Thyroid gland (tissue), 4 donors: ENCODE measurements at regions not wholly inside any gene's neighbourhood (a gene's known extent, or its start where the extent isn't known, plus 50 kb on each side); places are given as distances from the start of the nearest gene placed in this dataset.

Experiments
- DNase-seq, 2 donors: peaks; one replicate each; pipeline ENCODE4 v3.0.0-alpha.2; 2019
- H3K27ac ChIP-seq, 3 donors: fragments of 200-600 bp; sonication (generic); 1 replicate in 2 of 3; 2 replicates in 1 of 3; pipeline ENCODE4 v1.5.1; 2016 to 2019; ENCODE audit warnings: mild to moderate bottlenecking in 1 of 3, moderate library complexity in 1 of 3
- H3K27me3 ChIP-seq: fragments of 200-600 bp; sonication (generic); one replicate; pipeline ENCODE4 v1.5.1; 2019
- H3K36me3 ChIP-seq, 2 donors: fragments of 200-600 bp; sonication (generic); one replicate each; pipeline ENCODE4 v1.5.1; 2016 to 2019
- H3K4me1 ChIP-seq, 2 donors: fragments of 200-600 bp; sonication (generic); one replicate each; pipeline ENCODE4 v1.5.1; 2017 to 2019
- H3K4me3 ChIP-seq, 3 donors: fragments of 200-600 bp; sonication (generic); replicated peaks in 1 of 3; 1 replicate in 2 of 3; 2 replicates in 1 of 3; pipeline ENCODE4 v1.5.1; 2016; ENCODE audit warnings: mild to moderate bottlenecking in 1 of 3
- H3K9me3 ChIP-seq: fragments of 200-600 bp; sonication (generic); one replicate; pipeline ENCODE4 v1.5.1; 2017
- POLR2A ChIP-seq, 2 donors: fragments of 450-650 bp; IDR thresholded peaks; one replicate each; pipeline ENCODE4 v1.6.1; 2017; ENCODE audit warnings: antibody characterized with exemption in 2 of 2, mild to moderate bottlenecking in 2 of 2, moderate library complexity in 1 of 2
- WGBS, 2 donors: methylation state at CpG; one replicate each; pipeline ENCODE4 v1.1.5; 2017; 5-methylcytosine and 5-hydroxymethylcytosine counted together
- intact Hi-C: fragments of 100-400 bp; cut with DNase I; formaldehyde crosslinking; loops from one replicate; pipeline ENCODE4 v1.15.1; 2023
- TF ChIP-seq, protein P1 (sequence below), 6 experiments: fragments of 200-600 bp in 3 of 6; fragments of 450-650 bp in 3 of 6; sonication (generic) in 3 of 6; IDR thresholded peaks; one replicate each; pipeline ENCODE4 v1.5.1; 2016 to 2019; ENCODE audit warnings: antibody characterized with exemption in 6 of 6, mild to moderate bottlenecking in 2 of 6, inconsistent platforms in 1 of 6, moderate library complexity in 1 of 6

DNA sequence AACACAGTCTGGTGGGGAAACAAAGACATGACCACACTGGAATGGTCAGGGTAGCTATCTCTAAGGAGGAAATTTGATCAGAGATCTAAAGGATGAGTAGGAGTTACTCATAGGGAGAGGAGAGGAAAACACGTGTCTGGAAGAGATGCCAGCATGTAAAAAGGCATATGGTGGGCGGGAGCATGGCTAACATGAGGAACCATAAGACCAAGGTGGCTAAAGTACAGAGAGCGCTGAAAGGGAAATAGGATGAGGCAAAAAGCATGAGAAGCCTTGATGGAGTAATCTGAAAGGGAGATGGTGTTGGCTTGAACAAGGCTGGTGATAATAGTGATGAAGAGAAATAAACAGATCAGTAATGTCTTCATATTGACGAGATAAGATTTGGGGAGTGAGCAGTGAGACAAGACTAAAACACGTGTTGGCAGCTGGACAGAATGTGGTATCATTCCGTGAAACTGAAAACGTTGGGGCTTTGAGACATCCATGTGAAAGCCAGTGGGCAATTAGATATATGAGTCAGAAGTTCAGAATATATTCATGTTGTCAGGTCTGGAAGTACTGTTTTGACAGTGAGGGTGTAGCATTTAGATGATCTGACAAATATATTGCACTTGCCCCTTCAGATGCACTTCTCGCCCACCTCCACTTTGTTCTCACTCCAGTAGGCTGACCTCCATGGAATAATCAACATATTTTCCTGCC lies 209.1 kb upstream of the KCNN2 start:
- no peak overlapping the region for H3K27ac ChIP-seq
- 83% methylated on average over 8 of the region's 8 CpGs for WGBS, 2 donors
- H3K4me3 ChIP-seq, result no peak overlapping the region
- no peaks in the 10 kb centered on the region for H3K4me1 ChIP-seq
- intact Hi-C loops, result no loop called here
- DNase-seq, result no peak
- no peaks in the 10 kb centered on the region for H3K36me3 ChIP-seq
- H3K27me3 ChIP-seq, result no peaks in the 10 kb centered on the region
- H3K9me3 ChIP-seq, result no peaks in the 10 kb centered on the region
- TF ChIP-seq, protein P1, sequence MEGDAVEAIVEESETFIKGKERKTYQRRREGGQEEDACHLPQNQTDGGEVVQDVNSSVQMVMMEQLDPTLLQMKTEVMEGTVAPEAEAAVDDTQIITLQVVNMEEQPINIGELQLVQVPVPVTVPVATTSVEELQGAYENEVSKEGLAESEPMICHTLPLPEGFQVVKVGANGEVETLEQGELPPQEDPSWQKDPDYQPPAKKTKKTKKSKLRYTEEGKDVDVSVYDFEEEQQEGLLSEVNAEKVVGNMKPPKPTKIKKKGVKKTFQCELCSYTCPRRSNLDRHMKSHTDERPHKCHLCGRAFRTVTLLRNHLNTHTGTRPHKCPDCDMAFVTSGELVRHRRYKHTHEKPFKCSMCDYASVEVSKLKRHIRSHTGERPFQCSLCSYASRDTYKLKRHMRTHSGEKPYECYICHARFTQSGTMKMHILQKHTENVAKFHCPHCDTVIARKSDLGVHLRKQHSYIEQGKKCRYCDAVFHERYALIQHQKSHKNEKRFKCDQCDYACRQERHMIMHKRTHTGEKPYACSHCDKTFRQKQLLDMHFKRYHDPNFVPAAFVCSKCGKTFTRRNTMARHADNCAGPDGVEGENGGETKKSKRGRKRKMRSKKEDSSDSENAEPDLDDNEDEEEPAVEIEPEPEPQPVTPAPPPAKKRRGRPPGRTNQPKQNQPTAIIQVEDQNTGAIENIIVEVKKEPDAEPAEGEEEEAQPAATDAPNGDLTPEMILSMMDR (IDR thresholded peaks at IDR 0.05), result no peak
- no peak for TF ChIP-seq POLR2A (IDR thresholded peaks at IDR 0.05)

DNA sequence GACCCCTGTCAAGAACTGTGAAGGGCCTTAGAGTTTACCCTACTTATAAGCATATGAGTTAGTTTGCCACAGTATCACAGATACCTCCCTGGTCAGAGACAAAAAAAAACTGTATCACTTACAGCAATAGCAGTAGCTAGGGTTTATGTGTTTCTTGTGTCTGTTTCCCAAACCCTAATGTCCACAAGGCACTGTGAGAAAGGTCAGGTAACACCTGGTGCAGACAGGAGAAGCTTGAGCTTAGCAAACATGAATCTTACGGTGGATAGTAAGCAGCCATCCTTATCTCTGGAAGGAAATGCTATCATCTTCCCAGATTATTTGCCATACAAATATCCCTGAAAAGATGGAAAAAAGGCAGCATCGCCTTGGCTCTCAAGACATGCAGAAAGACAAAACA lies 208.5 kb upstream of the KCNN2 start:
- Histone ChIP-seq H3K27me3 (no peaks in the 10 kb centered on the region), H3K4me1 (no peaks in the 10 kb centered on the region), H3K4me3 (no peak overlapping the region), H3K9me3 (no peaks in the 10 kb centered on the region), H3K36me3 (no peaks in the 10 kb centered on the region), H3K27ac (no peak overlapping the region)
- DNase-seq, result no peak
- WGBS, 2 donors, result 72 to 81% methylated on average over 2 of the region's 2 CpGs
- no peak for TF ChIP-seq POLR2A (IDR thresholded peaks at IDR 0.05)
- TF ChIP-seq, protein P1 (IDR thresholded peaks at IDR 0.05), result no peak
- intact Hi-C loops, result no loop called here

DNA sequence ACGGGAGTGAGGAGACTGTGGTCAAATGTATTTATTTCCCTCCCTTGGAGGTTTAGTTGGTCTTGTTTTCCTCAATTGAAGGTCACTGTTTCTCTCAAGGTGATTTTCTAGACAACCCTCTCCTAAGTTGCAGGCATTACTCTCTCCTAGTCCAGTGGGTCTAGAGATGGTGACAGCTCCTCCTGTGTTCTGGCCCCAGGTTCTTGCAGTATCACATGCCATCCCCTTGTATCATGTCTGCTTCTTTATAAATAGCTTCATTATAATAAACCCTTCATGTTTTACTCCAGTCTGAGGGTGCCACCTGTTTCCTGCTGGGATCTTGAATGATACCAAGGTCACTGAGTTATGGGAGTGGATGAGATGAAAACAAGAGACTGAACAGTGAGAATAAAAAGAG lies 208.0 kb upstream of the KCNN2 start:
- intact Hi-C loops, result no loop called here
- WGBS, 2 donors, result 63 to 71% methylated on average over 1 of the region's 1 CpG
- DNase-seq, result no peak
- no peaks in the 10 kb centered on the region for H3K4me1 ChIP-seq
- no peaks in the 10 kb centered on the region for H3K27me3 ChIP-seq
- H3K36me3 ChIP-seq, result no peaks in the 10 kb centered on the region
- no peak overlapping the region for H3K4me3 ChIP-seq
- no peaks in the 10 kb centered on the region for H3K9me3 ChIP-seq
- no peak overlapping the region for H3K27ac ChIP-seq
- no peak for TF ChIP-seq POLR2A (IDR thresholded peaks at IDR 0.05)
- TF ChIP-seq, protein P1 (IDR thresholded peaks at IDR 0.05), result no peak

DNA sequence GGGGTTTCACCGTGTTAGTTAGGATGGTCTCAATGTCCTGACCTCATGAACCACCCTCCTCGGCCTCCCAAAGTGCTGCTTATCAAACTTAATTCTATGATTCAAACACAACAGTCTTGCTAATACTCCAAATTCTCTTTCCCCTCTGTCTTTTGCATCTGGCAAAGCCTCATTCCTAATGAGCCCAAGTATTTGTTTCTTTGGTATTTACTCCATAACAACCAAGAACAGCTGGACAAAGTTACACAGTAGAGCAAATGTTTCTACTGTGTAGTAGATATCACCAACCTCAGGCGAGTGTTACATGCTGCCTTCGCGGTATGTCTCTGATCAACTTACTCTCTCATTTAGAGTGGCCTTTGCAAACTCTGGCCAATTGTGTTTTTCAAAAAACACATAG lies 195.8 kb upstream of the KCNN2 start:
- H3K27me3 ChIP-seq, result no peaks in the 10 kb centered on the region
- no peak for DNase-seq
- H3K9me3 ChIP-seq, result no peaks in the 10 kb centered on the region
- TF ChIP-seq, protein P1 (IDR thresholded peaks at IDR 0.05), result no peak
- no peak overlapping the region for H3K27ac ChIP-seq
- H3K36me3 ChIP-seq, result no peaks in the 10 kb centered on the region
- no peak overlapping the region for H3K4me3 ChIP-seq
- WGBS, 2 donors, result 90 to 92% methylated on average over 5 of the region's 5 CpGs
- intact Hi-C loops, result no loop called here
- no peaks in the 10 kb centered on the region for H3K4me1 ChIP-seq

DNA sequence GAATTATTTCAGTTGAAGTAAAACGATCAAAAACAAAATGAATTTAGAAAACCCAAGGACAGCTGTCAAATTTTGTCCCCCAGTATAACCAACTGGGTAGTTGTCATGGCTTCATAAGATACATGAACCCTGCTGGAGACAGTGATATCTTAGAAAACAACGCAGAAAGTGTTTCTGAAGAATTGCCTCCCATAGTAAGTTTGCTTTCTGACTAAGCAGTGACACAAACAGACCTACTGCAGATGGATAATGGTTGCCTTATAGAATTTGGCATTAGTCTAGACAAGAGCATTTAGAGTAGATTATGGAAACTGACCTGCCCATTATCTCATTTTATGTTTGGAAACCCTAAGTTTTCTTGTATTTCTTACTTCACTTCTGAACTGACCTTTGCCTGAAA lies 187.7 kb upstream of the KCNN2 start:
- no peak overlapping the region for H3K27ac ChIP-seq
- TF ChIP-seq, protein P1 (IDR thresholded peaks at IDR 0.05), result no peak
- no peak for TF ChIP-seq POLR2A (IDR thresholded peaks at IDR 0.05)
- H3K27me3 ChIP-seq, result no peaks in the 10 kb centered on the region
- 88 to 90% methylated on average over 2 of the region's 2 CpGs for WGBS, 2 donors
- H3K4me1 ChIP-seq, result no peaks in the 10 kb centered on the region
- intact Hi-C loops, result no loop called here
- H3K9me3 ChIP-seq, result no peaks in the 10 kb centered on the region
- no peak for DNase-seq
- no peak overlapping the region for H3K4me3 ChIP-seq
- H3K36me3 ChIP-seq, result no peaks in the 10 kb centered on the region
